ENCODE measurements at regions not wholly inside any gene's neighbourhood (a gene's known extent, or its start where the extent isn't known, plus 50 kb on each side); places are given as distances from the start of the nearest gene placed in this dataset.
"Not testable (repeated sequence)": the region's sequence is repeated elsewhere in the genome, so short reads cannot be mapped to it uniquely, and the experiment has no call there.

DNA sequence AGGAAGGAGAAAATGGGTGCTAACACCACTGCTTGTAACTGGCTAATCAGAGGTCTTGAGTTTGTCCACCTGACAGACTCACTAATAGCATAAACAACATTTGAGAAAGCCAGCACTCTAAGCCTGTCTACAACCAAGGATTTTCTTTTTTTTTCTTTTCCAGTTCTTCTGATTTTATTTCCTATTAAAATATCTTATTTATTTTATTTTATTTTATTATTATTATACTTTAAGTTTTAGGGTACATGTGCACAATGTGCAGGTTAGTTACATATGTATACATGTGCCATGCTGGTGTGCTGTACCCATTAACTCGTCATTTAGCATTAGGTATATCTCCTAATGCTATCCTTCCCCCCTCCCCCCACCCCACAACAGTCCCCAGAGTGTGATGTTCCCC is 888.6 kb upstream of the ARRDC3 start:
- not testable (repeated sequence) for DNase-seq

DNA sequence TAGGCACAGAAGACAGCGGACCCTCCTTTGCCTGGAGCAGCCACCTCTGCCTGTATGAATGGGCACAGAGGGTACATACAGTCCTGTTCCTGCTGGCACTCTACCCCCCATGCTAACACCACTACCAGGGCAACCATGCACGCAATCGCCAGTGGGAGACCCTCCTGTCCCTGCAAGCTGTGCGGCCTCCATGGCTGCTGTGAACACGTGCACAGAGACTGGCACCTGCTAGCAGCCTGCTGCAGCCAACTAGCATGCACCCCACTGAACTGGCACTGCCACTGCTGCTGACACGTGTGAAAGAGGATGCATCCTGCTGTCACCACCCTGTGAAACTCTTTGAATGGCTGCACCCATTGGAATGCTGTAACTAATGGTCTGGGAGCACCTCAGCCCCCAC is 885.2 kb upstream of the ARRDC3 start:
- DNase-seq: no peak

GRCh38 chr5:92267830-92268229 is 884.7 kb upstream of the ARRDC3 start:
- no peak for DNase-seq

DNA sequence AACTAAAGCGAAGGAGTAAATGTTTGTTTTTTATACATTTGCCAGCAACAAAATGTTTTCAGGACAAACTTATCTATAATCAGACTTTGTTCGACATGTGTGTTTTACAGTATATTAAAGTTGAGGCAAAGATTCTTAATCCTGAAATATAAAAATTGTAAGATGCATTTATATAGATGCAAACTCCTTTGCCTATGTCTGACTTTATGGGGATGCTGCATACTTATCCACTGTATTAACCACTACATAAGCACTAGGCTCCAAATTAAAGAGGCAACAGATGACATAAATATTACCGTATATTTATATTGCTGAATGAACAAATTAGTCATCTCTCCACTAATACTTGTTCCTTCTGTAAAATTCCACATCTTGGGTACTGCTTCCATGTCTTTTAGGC is 882.7 kb upstream of the ARRDC3 start:
- DNase-seq: no peak

GRCh38 chr5:92255605-92256004 is 872.5 kb upstream of the ARRDC3 start:
- not testable (repeated sequence) for DNase-seq

DNA sequence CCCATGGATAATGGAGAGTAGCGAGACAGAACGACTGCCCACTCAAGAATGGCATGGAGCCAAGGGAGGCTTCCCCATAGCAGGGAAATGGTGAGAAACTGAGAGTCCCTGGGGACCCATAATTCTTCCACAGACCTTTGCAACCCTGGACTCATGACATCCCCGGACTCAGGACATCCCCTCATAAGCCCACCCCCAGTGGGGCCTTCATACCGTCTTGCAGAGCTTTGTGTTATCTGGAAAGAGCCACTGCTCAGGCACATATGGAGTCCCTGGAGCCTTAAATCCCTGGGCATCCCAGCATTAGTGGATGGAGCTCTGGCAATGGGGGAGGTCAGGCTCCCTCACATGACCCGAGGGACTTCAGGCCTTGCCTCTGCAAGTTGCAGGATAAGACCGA is 865.4 kb upstream of the ARRDC3 start:
- DNase-seq: no peak

- DNase-seq: no peak
These were observed 859.1 kb upstream of the ARRDC3 start for GRCh38 chr5:92242170-92242569.

GRCh38 chr5:92237896-92238295 is 854.8 kb upstream of the ARRDC3 start:
- DNase-seq: no peak

DNA sequence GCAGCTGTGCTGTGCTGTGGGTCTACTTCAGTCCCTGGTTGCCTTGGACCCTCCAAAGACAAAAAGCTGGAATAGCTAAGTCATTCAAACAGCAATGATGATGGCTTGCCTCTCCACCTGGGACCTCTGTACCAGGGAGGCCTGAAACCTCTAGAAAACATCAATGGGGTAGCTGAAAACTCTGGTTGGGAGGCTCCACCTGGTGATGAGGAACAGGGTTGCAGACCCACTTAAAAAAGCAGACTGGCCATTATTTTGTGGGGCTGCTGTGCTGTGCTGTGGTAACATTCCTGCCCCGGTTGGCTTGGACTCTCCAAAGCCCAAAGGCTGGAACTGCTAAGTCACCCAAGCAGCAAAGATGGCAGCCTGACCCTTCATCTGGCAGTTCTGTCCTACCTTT is 839.3 kb upstream of the ARRDC3 start:
- DNase-seq: no peak

DNA sequence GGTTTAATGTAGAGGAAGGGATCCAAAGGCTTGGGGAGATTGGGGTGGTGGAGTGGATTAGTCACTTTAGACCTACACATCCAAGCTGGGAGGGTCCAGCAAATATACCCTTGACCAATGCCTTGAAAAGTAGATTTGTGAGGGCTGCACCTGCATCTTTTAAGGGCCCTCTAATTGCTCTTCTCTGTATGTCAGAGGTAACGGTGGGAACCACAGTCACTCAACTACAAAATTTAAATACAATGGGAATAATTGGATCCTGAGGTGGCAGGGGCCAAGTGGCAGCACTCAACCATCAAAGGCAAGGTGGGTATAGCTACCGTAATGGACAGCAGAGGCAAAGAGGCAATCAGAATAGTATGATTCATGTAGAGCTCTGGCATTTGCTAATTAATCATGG is 833.7 kb upstream of the ARRDC3 start:
- not testable (repeated sequence) for DNase-seq

DNA sequence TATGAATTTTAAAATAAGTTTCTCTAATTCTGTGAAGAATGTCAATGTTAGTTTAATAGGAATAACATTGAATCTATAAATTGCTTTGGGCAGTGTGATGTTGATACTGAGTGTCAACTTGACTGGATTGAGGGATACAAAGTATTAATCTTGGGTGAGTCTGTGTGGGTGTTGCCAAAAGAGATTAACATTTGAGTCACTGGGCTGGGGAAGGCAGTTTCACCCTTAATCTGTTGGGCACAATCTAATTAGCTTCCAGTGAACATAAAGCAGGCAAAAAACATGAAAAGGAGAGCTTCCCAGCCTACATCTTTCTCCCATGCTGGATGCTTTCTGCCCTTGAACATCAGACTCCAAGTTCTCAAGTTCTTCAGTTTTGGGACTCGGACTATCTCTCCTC is 832.0 kb upstream of the ARRDC3 start:
- DNase-seq: no peak

DNA sequence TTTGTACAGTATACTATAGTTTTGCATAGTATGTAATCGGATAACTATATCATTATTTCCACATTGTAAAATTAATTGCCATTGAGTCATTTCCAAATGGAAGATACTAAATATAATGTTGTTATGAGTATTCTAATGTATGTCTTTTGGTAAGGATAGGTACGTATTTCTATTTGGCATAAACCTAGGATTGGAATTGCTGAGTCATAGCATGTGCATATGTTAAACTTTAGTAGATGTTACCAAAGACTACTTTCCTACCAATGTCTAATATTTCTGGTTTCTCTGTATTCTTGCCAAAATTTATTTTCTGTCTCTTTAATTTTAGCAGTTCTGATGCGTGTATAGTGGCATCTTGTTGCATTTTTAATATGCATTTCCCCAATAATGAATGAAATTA is 825.1 kb upstream of the ARRDC3 start:
- DNase-seq: no peak

GRCh38 chr5:92207151-92207550 is 824.0 kb upstream of the ARRDC3 start:
- DNase-seq: no peak

- DNase-seq: no peak
These were observed 823.6 kb upstream of the ARRDC3 start for GRCh38 chr5:92206681-92207080.

DNA sequence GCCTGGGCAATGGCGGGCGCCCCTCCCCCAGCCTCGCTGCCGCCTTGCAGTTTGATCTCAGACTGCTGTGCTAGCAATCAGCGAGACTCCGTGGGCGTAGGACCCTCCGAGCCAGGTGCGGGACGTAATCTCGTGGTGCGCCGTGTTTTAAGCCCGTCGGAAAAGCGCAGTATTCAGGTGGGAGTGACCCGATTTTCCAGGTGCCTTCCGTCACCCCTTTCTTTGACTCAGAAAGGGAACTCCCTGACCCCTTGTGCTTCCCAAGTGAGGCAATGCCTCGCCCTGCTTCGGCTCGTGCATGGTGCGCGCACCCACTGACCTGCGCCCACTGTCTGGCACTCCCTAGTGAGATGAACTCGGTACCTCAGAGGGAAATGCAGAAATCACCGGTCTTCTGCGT is 815.9 kb upstream of the ARRDC3 start:
- not testable (repeated sequence) for DNase-seq

DNA sequence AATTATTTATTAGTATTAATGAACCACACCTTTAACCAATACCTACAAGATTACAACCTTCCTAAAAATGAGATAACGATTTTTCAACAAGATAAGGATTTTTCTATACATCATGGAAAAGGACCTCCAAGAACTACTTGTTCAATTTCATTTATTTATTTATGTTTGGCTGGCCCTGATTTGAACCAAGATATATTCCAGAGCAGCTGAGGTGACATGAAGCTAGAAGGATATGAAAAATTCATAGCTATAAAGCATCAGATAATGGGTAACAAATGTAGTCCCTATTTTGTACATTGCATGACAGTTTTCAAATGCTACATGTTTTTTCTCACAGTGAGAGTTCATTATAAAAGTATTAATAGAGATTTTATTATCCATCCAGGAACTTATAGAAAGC is 798.5 kb upstream of the ARRDC3 start:
- DNase-seq: no peak

DNA sequence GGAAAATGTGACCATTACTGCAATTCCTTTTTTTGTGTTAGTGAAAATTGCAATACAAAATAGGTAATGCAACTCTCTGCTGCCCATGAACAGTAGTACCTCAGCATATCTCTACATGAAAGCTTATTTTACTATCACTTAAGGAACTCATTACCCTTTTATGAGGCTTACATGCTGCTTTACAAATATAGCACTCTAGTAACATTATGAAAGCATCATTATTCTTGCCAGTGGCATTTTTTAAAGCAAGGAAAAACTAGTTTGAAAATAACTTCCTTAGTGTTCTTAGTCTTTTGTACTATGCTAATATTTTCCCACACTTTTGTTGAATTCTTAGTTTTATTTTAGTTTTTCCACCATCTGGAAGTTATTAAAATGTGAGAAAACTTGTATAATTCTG is 797.3 kb upstream of the ARRDC3 start:
- no peak for DNase-seq

GRCh38 chr5:92179651-92180050 is 796.5 kb upstream of the ARRDC3 start:
- DNase-seq: no peak

DNA sequence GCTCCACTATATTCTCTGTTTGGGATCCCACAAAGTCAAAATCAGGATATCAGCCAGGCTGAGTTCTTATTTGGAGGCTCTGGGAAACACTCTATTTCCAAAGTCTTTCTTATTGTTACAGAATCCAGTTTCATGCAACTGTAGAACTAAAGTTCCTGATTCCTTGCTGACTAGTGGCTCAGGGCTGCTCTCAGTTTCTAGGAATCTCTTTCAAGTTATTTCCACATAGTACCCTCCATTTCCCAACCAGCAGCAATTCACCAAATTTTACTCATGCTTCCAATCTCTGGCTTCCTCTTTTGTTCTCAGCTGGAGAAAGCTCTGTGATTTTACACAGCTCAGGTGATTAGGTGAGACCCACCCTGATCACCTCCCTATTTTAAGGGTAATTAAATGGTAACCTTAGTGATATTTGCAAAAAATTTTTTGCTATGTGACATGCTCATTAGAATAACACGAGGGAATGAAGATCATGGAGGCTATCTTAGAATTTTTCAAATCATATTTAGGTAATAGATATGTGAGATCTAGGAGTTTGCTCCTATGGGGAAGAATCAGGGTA is 794.9 kb upstream of the ARRDC3 start:
- DNase-seq: no peak

GRCh38 chr5:92163906-92164305 is 780.8 kb upstream of the ARRDC3 start:
- DNase-seq: no peak

DNA sequence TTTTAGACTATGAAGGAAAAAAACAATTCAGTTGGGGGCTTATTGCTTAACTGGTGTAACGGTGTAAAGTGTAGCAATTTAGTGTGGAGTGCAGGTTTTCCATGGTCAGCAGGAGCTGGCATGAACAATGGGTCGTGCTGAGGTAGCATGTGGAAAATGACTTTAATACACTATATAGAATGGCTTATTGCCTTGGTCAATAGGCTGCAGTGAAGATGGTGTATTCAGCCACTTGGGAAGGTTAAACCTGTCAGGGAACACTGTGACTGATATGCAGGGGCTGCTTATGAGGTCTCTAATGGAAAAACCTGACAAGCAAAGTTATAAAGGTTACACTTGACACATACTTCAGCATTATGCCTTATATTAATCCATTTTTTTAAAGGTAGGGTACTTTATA is 764.7 kb upstream of the ARRDC3 start:
- no peak for DNase-seq

GRCh38 chr5:92147266-92147665 is 764.1 kb upstream of the ARRDC3 start:
- no peak for DNase-seq

DNA sequence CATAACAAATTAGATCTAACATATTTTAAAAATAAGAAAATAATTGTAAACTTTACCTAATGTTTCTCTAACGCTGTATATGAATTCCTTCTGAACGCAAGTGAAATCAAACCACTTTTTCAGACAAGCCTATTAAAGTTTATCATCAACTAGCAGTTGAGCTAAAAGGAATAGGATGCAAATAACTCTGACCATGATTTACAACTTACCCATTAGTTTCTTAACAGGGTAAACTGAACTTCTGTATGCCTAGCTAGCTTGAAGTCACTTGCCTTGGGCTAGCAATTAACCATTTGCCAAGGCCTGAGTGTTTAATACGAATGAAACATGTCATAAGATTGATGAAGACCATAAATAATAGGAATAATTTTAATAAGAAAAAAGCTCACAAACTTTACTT is 762.7 kb upstream of the ARRDC3 start:
- DNase-seq: no peak

DNA sequence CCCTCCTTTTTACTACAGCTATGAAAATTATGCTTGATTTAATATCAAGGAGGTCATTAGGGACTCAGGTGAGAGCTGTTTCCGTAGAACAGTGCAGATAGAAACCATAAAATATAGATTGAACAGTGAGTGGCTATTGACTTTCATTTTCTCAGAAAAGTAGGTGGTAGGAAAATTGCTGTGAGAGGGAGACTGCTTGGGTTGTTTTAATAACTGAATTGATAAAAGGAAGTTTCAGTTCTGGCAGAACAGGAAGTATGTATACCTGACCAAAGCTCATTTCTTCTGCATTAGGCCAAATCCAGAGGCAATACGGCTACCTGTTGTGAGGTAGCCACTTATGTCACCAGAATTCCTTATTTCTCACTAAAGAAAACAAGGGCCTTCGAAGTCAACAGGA is 761.7 kb upstream of the ARRDC3 start:
- no peak for DNase-seq

DNA sequence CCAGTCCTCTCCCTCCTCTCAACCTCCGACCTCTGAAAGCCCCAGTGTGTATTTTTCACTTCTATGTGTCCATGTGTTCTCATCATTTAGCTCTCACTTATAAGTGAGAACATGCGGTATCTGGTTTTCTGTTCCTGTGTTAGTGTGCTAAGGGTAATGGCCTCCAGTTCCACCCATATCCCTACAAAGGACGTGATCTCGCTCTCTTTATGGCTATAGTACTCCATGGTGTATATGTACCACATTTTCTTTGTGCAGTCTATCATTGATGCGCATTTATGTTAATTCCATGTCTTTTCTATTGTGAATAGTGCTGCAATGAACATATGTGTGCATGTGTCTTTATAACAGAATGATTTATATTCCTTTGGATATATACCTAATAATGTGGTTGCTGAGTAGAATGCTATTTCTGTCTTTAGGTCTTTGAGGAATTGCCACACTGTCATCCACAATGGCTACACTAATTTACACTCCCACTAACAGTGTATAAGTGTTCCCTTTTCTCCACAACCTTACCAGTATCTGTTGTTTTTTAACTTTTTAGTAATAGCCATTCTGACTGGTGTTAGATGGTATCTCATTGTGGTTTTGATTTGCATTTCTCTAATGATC is 749.3 kb upstream of the ARRDC3 start:
- not testable (repeated sequence) for DNase-seq
